ENCODE measurements at regions not wholly inside any gene's neighbourhood (a gene's known extent, or its start where the extent isn't known, plus 50 kb on each side); places are given as distances from the start of the nearest gene placed in this dataset.

DNA sequence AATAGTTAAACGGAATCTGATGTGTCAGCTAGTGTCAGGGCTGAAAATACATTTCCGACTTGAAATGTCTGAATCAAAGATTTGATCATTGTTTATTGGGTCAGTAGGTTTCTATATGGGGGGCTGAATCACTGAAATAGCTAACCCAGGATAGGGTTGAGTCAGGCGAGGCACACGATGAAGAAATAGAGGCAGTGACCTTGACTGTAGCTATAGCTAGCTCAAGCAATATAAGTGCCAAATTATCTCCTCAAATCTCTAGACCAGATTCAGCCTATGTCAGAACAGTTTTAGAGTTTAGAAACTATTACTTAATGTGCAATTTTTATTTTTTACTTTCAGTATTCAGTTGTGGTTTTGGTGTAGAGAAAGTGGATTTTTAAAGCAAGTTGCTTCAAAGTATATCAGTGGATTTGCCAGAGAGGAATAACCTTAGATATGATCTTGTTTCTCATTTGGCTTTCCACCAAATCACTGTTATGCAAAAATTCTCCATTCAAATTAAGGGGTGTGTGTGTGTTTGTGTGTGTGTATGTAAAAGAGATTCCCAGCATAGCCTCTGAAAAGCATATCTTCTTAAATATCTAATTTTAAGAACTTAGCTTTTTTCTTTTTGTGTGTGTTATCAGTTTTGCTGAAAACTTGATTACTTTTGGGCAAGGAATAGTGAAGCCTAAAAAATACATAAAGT lies 100.3 kb upstream of the RPL34 start:
- TF ChIP-seq, protein P1, sequence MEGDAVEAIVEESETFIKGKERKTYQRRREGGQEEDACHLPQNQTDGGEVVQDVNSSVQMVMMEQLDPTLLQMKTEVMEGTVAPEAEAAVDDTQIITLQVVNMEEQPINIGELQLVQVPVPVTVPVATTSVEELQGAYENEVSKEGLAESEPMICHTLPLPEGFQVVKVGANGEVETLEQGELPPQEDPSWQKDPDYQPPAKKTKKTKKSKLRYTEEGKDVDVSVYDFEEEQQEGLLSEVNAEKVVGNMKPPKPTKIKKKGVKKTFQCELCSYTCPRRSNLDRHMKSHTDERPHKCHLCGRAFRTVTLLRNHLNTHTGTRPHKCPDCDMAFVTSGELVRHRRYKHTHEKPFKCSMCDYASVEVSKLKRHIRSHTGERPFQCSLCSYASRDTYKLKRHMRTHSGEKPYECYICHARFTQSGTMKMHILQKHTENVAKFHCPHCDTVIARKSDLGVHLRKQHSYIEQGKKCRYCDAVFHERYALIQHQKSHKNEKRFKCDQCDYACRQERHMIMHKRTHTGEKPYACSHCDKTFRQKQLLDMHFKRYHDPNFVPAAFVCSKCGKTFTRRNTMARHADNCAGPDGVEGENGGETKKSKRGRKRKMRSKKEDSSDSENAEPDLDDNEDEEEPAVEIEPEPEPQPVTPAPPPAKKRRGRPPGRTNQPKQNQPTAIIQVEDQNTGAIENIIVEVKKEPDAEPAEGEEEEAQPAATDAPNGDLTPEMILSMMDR (IDR thresholded peaks at IDR 0.05) = no peak
- TF ChIP-seq POLR2A (IDR thresholded peaks at IDR 0.05) = no peak
- TF ChIP-seq EP300 (IDR thresholded peaks at IDR 0.05) = no peak
- no peak for TF ChIP-seq POLR2AphosphoS5 (IDR thresholded peaks at IDR 0.05)
